IMR-90 (cell line): ENCODE measurements at regions not wholly inside any gene's neighbourhood (a gene's known extent, or its start where the extent isn't known, plus 50 kb on each side); places are given as distances from the start of the nearest gene placed in this dataset.

Experiments
- BHLHE40 ChIP-seq: fragments of 150-350 bp; IDR thresholded peaks from 2 replicates; pipeline ENCODE4 v1.6.1; 2016; ENCODE audit warnings: mild to moderate bottlenecking, low read depth, low read length
- CEBPB ChIP-seq: IDR thresholded peaks from 2 replicates; pipeline ENCODE4 v1.6.1; 2012; ENCODE audit warnings: low read depth, low read length, improper control_type of control experiment
- CHD1 ChIP-seq: IDR thresholded peaks from 2 replicates; pipeline ENCODE4 v1.6.1; 2012; ENCODE audit warnings: low read depth, low read length, improper control_type of control experiment
- MAFK ChIP-seq: IDR thresholded peaks from 2 replicates; pipeline ENCODE4 v1.6.1; 2012; ENCODE audit warnings: low read depth, low read length, improper control_type of control experiment
- POLR2A ChIP-seq: IDR thresholded peaks from 2 replicates; pipeline ENCODE4 v1.6.1; 2012; ENCODE audit warnings: mild to moderate bottlenecking, low read depth, low read length
- RFX5 ChIP-seq: IDR thresholded peaks from 2 replicates; pipeline ENCODE4 v1.8.0; 2012; ENCODE audit warnings: low read depth, mild to moderate bottlenecking, low read length, moderate library complexity
- SMC3 ChIP-seq: fragments of 150-350 bp; IDR thresholded peaks from 2 replicates; pipeline ENCODE4 v1.6.1; 2016; ENCODE audit warnings: low read depth, mild to moderate bottlenecking, antibody characterized with exemption, low read length, moderate library complexity
- TF ChIP-seq, protein P1 (sequence below): conservative IDR thresholded peaks from 2 replicates; pipeline ENCODE4 v1.5.1; 2012; ENCODE audit warnings: mild to moderate bottlenecking, low read depth, low read length, improper control_type of control experiment
- TF ChIP-seq, protein P2 (sequence below): fragments of 150-350 bp; IDR thresholded peaks from 2 replicates; pipeline ENCODE4 v1.6.1; 2016; ENCODE audit warnings: low read depth, mild to moderate bottlenecking, low read length, moderate library complexity, borderline replicate concordance
- TF ChIP-seq, protein P3 (sequence below): fragments of 150-350 bp; IDR thresholded peaks from 2 replicates; pipeline ENCODE4 v1.6.1; 2017; ENCODE audit warnings: mild to moderate bottlenecking, antibody characterized with exemption, low read length, low read depth

DNA sequence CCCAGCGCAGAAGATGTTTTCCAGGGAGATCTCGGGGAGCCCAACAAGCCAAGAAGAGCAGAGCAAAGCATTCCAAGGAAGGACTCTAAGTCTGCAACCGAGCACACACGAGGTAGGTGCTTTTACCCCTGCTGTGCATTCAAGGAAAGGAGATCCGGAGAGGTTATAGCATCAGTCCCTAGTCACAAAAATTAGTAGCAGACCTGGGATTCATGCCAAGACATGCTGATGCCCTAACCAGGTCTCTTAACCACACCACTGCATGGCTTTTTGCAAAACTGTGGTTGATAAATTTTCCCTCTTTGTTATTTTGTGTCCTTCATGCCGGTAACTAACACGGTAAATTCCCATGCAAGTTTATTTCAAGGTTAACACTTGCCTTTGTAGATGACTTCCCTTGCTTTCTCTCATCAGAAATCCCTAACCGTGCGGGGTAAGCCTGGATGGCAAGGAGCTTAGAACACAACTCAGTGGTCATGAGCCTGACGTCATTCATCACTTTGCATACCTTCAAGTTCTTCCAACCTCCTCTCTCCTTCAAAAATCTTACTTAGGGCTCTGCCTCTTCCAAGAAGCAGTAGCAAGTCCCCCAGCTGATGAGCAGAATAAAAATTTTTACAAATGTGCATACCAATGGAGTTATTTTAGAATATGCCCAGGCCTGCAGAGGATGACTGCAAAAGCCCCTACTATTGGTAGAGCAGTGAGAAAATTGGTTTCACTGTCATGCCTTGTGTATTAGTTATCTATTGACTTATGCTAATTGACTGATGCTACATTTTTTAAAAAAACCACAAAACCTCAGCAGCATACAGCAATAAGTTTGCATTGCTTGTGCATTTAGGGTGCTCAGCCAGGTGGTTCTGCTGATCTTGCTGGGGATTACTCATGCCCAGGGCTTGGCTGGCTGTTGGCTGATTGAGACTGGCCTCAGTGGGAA, 465.1 kb downstream of the MN1 start:
- no peak for TF ChIP-seq BHLHE40
- TF ChIP-seq, protein P1, sequence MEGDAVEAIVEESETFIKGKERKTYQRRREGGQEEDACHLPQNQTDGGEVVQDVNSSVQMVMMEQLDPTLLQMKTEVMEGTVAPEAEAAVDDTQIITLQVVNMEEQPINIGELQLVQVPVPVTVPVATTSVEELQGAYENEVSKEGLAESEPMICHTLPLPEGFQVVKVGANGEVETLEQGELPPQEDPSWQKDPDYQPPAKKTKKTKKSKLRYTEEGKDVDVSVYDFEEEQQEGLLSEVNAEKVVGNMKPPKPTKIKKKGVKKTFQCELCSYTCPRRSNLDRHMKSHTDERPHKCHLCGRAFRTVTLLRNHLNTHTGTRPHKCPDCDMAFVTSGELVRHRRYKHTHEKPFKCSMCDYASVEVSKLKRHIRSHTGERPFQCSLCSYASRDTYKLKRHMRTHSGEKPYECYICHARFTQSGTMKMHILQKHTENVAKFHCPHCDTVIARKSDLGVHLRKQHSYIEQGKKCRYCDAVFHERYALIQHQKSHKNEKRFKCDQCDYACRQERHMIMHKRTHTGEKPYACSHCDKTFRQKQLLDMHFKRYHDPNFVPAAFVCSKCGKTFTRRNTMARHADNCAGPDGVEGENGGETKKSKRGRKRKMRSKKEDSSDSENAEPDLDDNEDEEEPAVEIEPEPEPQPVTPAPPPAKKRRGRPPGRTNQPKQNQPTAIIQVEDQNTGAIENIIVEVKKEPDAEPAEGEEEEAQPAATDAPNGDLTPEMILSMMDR = no peak
- TF ChIP-seq, protein P2, sequence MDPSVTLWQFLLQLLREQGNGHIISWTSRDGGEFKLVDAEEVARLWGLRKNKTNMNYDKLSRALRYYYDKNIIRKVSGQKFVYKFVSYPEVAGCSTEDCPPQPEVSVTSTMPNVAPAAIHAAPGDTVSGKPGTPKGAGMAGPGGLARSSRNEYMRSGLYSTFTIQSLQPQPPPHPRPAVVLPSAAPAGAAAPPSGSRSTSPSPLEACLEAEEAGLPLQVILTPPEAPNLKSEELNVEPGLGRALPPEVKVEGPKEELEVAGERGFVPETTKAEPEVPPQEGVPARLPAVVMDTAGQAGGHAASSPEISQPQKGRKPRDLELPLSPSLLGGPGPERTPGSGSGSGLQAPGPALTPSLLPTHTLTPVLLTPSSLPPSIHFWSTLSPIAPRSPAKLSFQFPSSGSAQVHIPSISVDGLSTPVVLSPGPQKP = no peak
- TF ChIP-seq RFX5 = no peak
- TF ChIP-seq MAFK = no peak
- TF ChIP-seq, protein P3, sequence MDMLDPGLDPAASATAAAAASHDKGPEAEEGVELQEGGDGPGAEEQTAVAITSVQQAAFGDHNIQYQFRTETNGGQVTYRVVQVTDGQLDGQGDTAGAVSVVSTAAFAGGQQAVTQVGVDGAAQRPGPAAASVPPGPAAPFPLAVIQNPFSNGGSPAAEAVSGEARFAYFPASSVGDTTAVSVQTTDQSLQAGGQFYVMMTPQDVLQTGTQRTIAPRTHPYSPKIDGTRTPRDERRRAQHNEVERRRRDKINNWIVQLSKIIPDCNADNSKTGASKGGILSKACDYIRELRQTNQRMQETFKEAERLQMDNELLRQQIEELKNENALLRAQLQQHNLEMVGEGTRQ = no peak
- no peak for TF ChIP-seq CEBPB
- TF ChIP-seq POLR2A = no peak
- no peak for TF ChIP-seq CHD1
- no peak for TF ChIP-seq SMC3
